ENCODE measurements at regions not wholly inside any gene's neighbourhood (a gene's known extent, or its start where the extent isn't known, plus 50 kb on each side); places are given as distances from the start of the nearest gene placed in this dataset.

GRCh38 chr15:67976506-67977073 lies 77.5 kb upstream of the PIAS1 start:
- Histone ChIP-seq H3K4me1 (ENCODE audit: control insufficient read depth, insufficient read depth, low read length) (no peaks in the 10 kb centered on the region), H3K9me3 (ENCODE audit: control insufficient read depth, insufficient read depth, low read depth, low read length) (no peaks in the 10 kb centered on the region), H3K4me3 (ENCODE audit: low read depth, low read length) (no peak overlapping the region), H3K36me3 (ENCODE audit: control insufficient read depth in 2 of 2, insufficient read depth in 1 of 2, low read length in 2 of 2) (no peaks in the 10 kb centered on the region), H3K27ac (ENCODE audit: extremely low read depth, low read depth, low read length) (no peak overlapping the region)
- no peak for TF ChIP-seq ZNF16 (tag by site-specific recombination; IDR thresholded peaks at IDR 0.05; ENCODE audit: low read depth)
- TF ChIP-seq ZNF311 (tag by site-specific recombination; IDR thresholded peaks at IDR 0.05; ENCODE audit: borderline replicate concordance), result no peak
- TF ChIP-seq ZNF514 (tag by site-specific recombination; IDR thresholded peaks at IDR 0.05), result no peak
- TF ChIP-seq FEZF1 (tag by site-specific recombination; IDR thresholded peaks at IDR 0.05), result no peak
- no peak for TF ChIP-seq ZNF561 (tag by site-specific recombination; IDR thresholded peaks at IDR 0.05; ENCODE audit: borderline replicate concordance)
- TF ChIP-seq KLF7 (tag by site-specific recombination; IDR thresholded peaks at IDR 0.05; ENCODE audit: borderline replicate concordance), result no peak
- TF ChIP-seq ZFP69B (tag by site-specific recombination; IDR thresholded peaks at IDR 0.05), result no peak
- TF ChIP-seq GFI1B (tag by site-specific recombination; IDR thresholded peaks at IDR 0.05), result no peak
- no peak for TF ChIP-seq ZNF112 (tag by site-specific recombination; IDR thresholded peaks at IDR 0.05)
- no peak for TF ChIP-seq EGR2 (tag by site-specific recombination; IDR thresholded peaks at IDR 0.05; ENCODE audit: low read depth)
- TF ChIP-seq REST (tag by site-specific recombination; IDR thresholded peaks at IDR 0.05), result no peak
- no peak for TF ChIP-seq ZNF350 (tag by site-specific recombination; IDR thresholded peaks at IDR 0.05)
- no peak for TF ChIP-seq YY2 (tag by site-specific recombination; IDR thresholded peaks at IDR 0.05)
- TF ChIP-seq ZNF677 (tag by site-specific recombination; IDR thresholded peaks at IDR 0.05), result no peak
- no peak for TF ChIP-seq SETDB1 (IDR thresholded peaks at IDR 0.05; ENCODE audit: insufficient read length, low read length)
- TF ChIP-seq GLI4 (tag by site-specific recombination; IDR thresholded peaks at IDR 0.05), result no peak
- TF ChIP-seq ZNF114 (tag by site-specific recombination; IDR thresholded peaks at IDR 0.05), result no peak
- TF ChIP-seq, protein P1, sequence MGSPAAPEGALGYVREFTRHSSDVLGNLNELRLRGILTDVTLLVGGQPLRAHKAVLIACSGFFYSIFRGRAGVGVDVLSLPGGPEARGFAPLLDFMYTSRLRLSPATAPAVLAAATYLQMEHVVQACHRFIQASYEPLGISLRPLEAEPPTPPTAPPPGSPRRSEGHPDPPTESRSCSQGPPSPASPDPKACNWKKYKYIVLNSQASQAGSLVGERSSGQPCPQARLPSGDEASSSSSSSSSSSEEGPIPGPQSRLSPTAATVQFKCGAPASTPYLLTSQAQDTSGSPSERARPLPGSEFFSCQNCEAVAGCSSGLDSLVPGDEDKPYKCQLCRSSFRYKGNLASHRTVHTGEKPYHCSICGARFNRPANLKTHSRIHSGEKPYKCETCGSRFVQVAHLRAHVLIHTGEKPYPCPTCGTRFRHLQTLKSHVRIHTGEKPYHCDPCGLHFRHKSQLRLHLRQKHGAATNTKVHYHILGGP (tag by site-specific recombination; IDR thresholded peaks at IDR 0.05), result no peak
- CTCF ChIA-PET, result interaction anchor here (1.4 to 1.6 kb wide), 2 partner anchors 9 to 113 kb away, joined by 4 read pairs; no protein-coding TSS in a partner anchor
- POLR2A ChIA-PET, result no interaction called here

DNA sequence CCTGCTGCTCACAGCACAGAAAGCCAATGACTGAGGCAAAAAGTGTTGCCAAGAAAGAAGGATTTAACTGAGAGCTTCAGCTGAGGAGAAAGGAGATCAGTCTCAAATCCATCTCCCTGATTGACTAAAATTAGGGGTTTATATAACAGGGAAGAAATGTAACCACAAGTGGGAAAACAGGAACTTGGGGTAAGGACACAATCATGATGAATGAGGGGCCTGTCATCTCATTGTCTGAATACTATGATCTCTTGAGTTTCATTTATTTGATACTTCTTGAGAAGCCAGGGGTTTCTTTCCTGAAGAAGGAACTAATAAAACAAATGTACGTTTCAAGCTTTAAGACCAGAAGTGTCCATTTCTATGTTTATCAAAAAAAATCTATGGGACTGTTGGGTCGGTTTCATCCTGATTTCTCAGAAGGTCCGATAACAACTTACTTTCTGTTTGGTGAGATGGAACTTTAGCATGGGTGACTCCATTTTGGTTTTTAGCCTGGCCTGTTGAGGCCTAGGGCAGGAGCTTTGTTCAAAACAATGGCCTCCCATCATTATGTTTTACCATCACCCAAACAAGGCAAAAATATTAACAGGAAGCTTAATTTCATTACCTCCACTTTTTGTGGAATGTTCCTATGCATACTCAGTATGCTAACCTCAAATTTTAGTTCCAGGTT lies 76.6 kb upstream of the PIAS1 start:
- TF ChIP-seq ZFHX2 (tag by site-specific recombination; conservative IDR thresholded peaks at IDR 0.05) (no peak), ZNF76 (tag by site-specific recombination; IDR thresholded peaks at IDR 0.05; ENCODE audit: borderline replicate concordance, low read depth) (no peak), ZNF292 (tag by site-specific recombination; IDR thresholded peaks at IDR 0.05; ENCODE audit: borderline replicate concordance, low read depth) (no peak), BCL11A (tag by site-specific recombination; IDR thresholded peaks at IDR 0.05; ENCODE audit: low read depth) (no peak), ZNF426 (tag by site-specific recombination; IDR thresholded peaks at IDR 0.05) (no peak)
- ChIA-PET CTCF (interaction anchor here (0.6 to 1.6 kb wide), 3 partner anchors 10 to 114 kb away, joined by 3 to 4 read pairs (median 4); no protein-coding TSS in a partner anchor), POLR2A (no interaction called here)

More for the DNA sequence above, 76.6 kb upstream of the PIAS1 start:
- Histone ChIP-seq H3K9me3 (ENCODE audit: control insufficient read depth, insufficient read depth, low read depth, low read length) (no peaks in the 10 kb centered on the region), H3K4me1 (ENCODE audit: control insufficient read depth, insufficient read depth, low read length) (no peaks in the 10 kb centered on the region), H3K27ac (ENCODE audit: extremely low read depth, low read depth, low read length) (no peak overlapping the region), H3K36me3 (ENCODE audit: control insufficient read depth in 2 of 2, insufficient read depth in 1 of 2, low read length in 2 of 2) (no peaks in the 10 kb centered on the region), H3K4me3 (ENCODE audit: low read depth, low read length) (no peak overlapping the region)

Measured in HEK293 (cell line).